ENCODE measurements at regions not wholly inside any gene's neighbourhood (a gene's known extent, or its start where the extent isn't known, plus 50 kb on each side); places are given as distances from the start of the nearest gene placed in this dataset.

DNA sequence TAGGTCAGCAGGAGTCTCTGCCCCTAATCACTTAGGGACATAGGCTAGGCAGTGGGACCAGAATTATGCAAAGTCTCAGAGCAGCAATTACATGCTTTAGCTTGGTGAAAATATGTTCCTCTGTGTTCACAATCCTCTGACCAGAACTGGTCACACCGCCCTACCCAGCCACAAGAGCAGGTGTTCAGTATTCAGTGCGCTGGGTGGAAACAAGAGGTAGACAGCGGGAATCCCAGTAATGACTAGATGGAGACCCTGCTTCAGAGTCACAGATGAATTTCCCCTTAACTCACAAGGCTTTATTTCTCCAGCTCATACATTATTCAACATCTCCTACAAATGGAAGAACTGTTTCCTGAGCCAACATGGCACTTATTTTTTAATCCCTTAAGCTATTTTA is 763.7 kb upstream of the POM121L12 start:
- no peaks in the 10 kb centered on the region for H3K36me3 ChIP-seq (ENCODE audit: insufficient read depth, low read length)
- no peaks in the 10 kb centered on the region for H4K20me1 ChIP-seq (ENCODE audit: insufficient read depth, low read depth, low read length)
- no peak overlapping the region for H2AFZ ChIP-seq (ENCODE audit: low read length)
- H3K4me3 ChIP-seq (ENCODE audit: low read length) = no peak overlapping the region
- no peaks in the 10 kb centered on the region for H3K9me2 ChIP-seq (replicated peaks; ENCODE audit: insufficient read depth, low read length)
- no peaks in the 10 kb centered on the region for H3K27me3 ChIP-seq (ENCODE audit: low read length)
- H3K79me2 ChIP-seq (ENCODE audit: low read length) = no peaks in the 10 kb centered on the region
- no peaks in the 10 kb centered on the region for H3K4me1 ChIP-seq (ENCODE audit: low read length)
- no peak overlapping the region for H3K4me2 ChIP-seq (ENCODE audit: low read depth, low read length, poor library complexity, severe bottlenecking)
- peaks cover 8% of the 10 kb centered on the region; the same call in 1 of the 2 replicates for H3K9me3 ChIP-seq (ENCODE audit: low read length)
- DNase-seq = no peak
- H3K27ac ChIP-seq (ENCODE audit: low read length) = no peak overlapping the region
- H3K9ac ChIP-seq (ENCODE audit: low read length) = no peak overlapping the region

DNA sequence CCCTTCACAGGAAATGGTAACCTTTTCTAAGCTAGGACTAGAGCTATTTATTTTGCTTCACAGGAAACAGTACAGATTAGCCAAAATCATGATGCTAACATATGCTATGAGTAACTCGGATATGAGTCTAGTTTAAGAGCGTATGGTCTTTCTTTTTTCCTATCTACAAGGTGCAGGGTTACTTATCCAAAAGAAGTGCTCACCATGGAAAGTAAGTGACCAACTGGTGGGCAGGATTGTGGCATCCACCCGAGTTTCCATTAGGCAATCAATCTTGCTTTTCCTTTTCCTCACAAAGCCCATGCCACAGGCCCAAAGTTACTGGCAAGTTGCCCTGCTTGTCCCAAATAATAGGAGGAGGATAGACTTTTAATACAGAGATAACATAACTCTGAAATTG is 765.1 kb upstream of the POM121L12 start:
- Histone ChIP-seq H3K79me2 (ENCODE audit: low read length) (no peaks in the 10 kb centered on the region), H3K4me3 (ENCODE audit: low read length) (no peak overlapping the region), H3K27ac (ENCODE audit: low read length) (no peak overlapping the region), H3K27me3 (ENCODE audit: low read length) (no peaks in the 10 kb centered on the region), H3K4me2 (ENCODE audit: low read depth, low read length, poor library complexity, severe bottlenecking) (no peak overlapping the region), H3K9ac (ENCODE audit: low read length) (no peak overlapping the region), H3K36me3 (ENCODE audit: insufficient read depth, low read length) (no peaks in the 10 kb centered on the region), H4K20me1 (ENCODE audit: insufficient read depth, low read depth, low read length) (no peaks in the 10 kb centered on the region), H3K9me3 (ENCODE audit: low read length) (peaks cover 6% of the 10 kb centered on the region), H3K9me2 (replicated peaks; ENCODE audit: insufficient read depth, low read length) (no peaks in the 10 kb centered on the region), H3K4me1 (ENCODE audit: low read length) (no peaks in the 10 kb centered on the region), H2AFZ (ENCODE audit: low read length) (no peak overlapping the region)
- no peak for DNase-seq

DNA sequence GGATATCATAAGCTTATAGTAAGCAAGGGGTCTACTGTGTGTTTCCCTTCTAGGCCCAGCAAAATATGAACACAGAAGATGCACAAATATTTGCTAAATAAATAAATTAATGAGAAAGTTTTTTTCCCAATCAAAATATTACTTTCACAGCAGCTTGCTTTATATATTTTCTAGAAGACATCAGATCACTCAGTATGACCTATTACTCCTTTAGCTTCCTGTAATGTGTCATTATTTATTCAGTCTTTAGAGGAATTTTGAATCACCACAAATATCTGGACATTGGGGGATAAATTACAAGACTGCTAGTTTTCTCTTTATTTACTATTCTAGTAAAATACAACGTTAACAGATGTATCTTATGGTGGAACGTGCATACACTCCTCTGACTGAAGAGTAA is 765.8 kb upstream of the POM121L12 start:
- H4K20me1 ChIP-seq (ENCODE audit: insufficient read depth, low read depth, low read length) = no peaks in the 10 kb centered on the region
- H3K79me2 ChIP-seq (ENCODE audit: low read length) = no peaks in the 10 kb centered on the region
- H3K4me1 ChIP-seq (ENCODE audit: low read length) = no peaks in the 10 kb centered on the region
- H3K9me2 ChIP-seq (replicated peaks; ENCODE audit: insufficient read depth, low read length) = no peaks in the 10 kb centered on the region
- peaks cover 6% of the 10 kb centered on the region; the same call in 1 of the 2 replicates for H3K9me3 ChIP-seq (ENCODE audit: low read length)
- no peak overlapping the region for H2AFZ ChIP-seq (ENCODE audit: low read length)
- H3K27me3 ChIP-seq (ENCODE audit: low read length) = no peaks in the 10 kb centered on the region
- H3K9ac ChIP-seq (ENCODE audit: low read length) = no peak overlapping the region
- H3K27ac ChIP-seq (ENCODE audit: low read length) = no peak overlapping the region
- no peak overlapping the region for H3K4me2 ChIP-seq (ENCODE audit: low read depth, low read length, poor library complexity, severe bottlenecking)
- no peak for DNase-seq
- no peaks in the 10 kb centered on the region for H3K36me3 ChIP-seq (ENCODE audit: insufficient read depth, low read length)
- no peak overlapping the region for H3K4me3 ChIP-seq (ENCODE audit: low read length)

DNA sequence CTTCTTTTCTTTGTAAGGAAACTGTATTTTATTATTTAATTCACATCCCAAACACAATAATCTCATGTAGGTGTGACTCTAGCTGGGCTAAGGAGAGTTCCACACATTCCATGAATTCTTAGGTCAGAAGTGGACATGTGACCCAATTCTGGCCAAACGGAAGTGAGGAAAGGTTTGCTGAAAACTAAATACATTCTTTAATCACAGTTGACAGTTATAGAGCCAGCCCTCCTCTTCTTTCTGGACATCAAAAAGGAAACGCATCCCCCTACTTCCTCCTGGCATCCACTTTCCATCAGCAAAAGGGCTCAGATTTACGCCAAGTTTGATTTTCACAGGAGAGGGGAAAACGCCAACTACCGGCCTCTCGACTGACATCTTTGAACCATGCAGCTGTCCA is 774.4 kb upstream of the POM121L12 start:
- Histone ChIP-seq H4K20me1 (ENCODE audit: insufficient read depth, low read depth, low read length) (no peaks in the 10 kb centered on the region), H3K4me3 (ENCODE audit: low read length) (no peak overlapping the region), H3K9ac (ENCODE audit: low read length) (no peak overlapping the region), H2AFZ (ENCODE audit: low read length) (no peak overlapping the region), H3K27me3 (ENCODE audit: low read length) (no peaks in the 10 kb centered on the region), H3K9me3 (ENCODE audit: low read length) (peaks cover 23% of the 10 kb centered on the region), H3K79me2 (ENCODE audit: low read length) (no peaks in the 10 kb centered on the region), H3K4me1 (ENCODE audit: low read length) (no peaks in the 10 kb centered on the region), H3K9me2 (replicated peaks; ENCODE audit: insufficient read depth, low read length) (no peaks in the 10 kb centered on the region), H3K27ac (ENCODE audit: low read length) (no peak overlapping the region), H3K4me2 (ENCODE audit: low read depth, low read length, poor library complexity, severe bottlenecking) (no peak overlapping the region), H3K36me3 (ENCODE audit: insufficient read depth, low read length) (no peaks in the 10 kb centered on the region)
- DNase-seq = no peak

DNA sequence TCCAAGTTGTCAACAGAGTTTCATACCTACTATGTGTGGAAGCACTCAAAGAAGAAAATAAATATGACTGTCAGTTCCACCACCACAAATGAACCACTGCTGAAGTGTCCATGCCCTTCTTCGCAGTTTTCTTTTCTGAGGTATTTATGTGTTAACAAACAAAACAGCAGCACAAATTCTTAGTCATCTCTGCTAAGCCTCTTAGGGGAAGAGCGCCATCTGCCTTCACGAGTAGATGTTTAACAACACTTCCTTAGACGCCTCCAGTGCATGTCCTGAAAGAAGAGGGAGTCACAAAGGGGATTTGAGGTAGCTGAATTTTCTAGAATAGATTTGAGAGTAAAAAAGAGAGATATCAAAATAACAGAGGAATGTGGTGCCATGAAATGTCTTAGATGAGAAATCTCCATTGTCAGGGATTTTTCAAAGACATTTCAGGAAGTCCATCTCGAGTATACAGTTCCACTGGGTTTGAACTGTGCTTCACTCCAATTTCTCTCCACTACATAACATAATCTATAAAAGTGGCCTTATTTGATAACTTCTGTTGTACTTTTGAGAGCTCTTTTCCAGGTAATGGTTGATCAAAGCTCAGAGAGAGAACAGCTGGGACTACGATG is 775.3 kb upstream of the POM121L12 start:
- no peak for DNase-seq
- Histone ChIP-seq H3K4me1 (ENCODE audit: low read length) (no peaks in the 10 kb centered on the region), H3K9me2 (replicated peaks; ENCODE audit: insufficient read depth, low read length) (no peaks in the 10 kb centered on the region), H3K4me2 (ENCODE audit: low read depth, low read length, poor library complexity, severe bottlenecking) (no peak overlapping the region), H3K9ac (ENCODE audit: low read length) (no peak overlapping the region), H3K36me3 (ENCODE audit: insufficient read depth, low read length) (no peaks in the 10 kb centered on the region), H2AFZ (ENCODE audit: low read length) (no peak overlapping the region), H3K27me3 (ENCODE audit: low read length) (no peaks in the 10 kb centered on the region), H3K27ac (ENCODE audit: low read length) (no peak overlapping the region), H4K20me1 (ENCODE audit: insufficient read depth, low read depth, low read length) (no peaks in the 10 kb centered on the region), H3K4me3 (ENCODE audit: low read length) (no peak overlapping the region), H3K79me2 (ENCODE audit: low read length) (no peaks in the 10 kb centered on the region), H3K9me3 (ENCODE audit: low read length) (peaks cover 23% of the 10 kb centered on the region)

DNA sequence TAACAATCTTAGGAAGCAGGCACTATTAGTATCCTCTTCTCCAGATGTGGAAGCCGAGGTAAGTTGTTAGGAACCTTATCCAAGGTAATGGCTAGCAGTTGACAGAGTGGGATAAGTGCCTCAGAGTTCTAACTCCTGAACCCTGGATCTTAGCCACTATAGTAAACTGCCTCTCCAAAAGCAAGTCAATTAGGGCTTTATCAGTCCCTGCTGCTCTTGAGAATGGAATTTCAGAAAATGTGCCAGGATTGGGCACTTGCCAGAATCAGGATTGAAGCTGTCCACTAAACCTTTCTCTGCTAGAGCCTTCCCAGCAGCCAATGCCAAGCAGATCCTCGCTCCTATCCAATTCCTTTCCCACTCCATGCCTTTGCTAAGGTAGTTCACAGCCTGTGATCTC is 777.5 kb upstream of the POM121L12 start:
- Histone ChIP-seq H3K4me2 (ENCODE audit: low read depth, low read length, poor library complexity, severe bottlenecking) (no peak overlapping the region), H3K9me2 (replicated peaks; ENCODE audit: insufficient read depth, low read length) (no peaks in the 10 kb centered on the region), H2AFZ (ENCODE audit: low read length) (no peak overlapping the region), H3K79me2 (ENCODE audit: low read length) (no peaks in the 10 kb centered on the region), H4K20me1 (ENCODE audit: insufficient read depth, low read depth, low read length) (no peaks in the 10 kb centered on the region), H3K4me1 (ENCODE audit: low read length) (no peaks in the 10 kb centered on the region), H3K27me3 (ENCODE audit: low read length) (no peaks in the 10 kb centered on the region), H3K36me3 (ENCODE audit: insufficient read depth, low read length) (no peaks in the 10 kb centered on the region), H3K9ac (ENCODE audit: low read length) (no peak overlapping the region), H3K9me3 (ENCODE audit: low read length) (peaks cover 19% of the 10 kb centered on the region), H3K27ac (ENCODE audit: low read length) (no peak overlapping the region), H3K4me3 (ENCODE audit: low read length) (no peak overlapping the region)
- DNase-seq = no peak

DNA sequence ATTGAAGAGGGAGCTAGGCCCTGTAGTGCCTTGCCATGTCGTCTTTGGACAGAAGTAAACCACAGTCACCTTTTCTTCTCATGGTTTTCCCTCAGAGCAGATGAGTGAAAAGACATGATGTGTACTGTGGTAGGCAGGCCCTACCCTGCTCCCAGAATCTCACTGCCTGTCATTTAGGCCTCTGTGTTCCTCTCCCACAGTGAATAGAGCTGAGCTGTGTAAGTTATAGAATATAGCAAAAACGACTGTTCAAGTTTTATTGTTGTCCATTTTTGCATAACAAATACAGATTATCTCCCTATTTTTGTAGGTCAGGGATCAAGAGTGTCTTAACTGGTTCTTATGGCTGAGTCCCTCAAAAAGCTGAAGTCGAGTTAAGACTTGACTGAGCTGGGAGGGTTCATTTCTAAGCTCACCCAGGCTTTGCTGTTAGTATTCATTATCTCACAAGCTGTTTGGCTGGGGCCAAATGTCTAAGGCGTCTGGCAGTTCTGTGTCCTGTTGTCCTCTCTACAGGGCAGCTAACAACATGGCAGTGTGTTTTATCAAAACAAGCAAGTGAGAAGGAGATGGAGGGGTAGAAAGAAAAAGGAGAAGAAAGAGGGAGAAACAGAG is 780.9 kb upstream of the POM121L12 start:
- Histone ChIP-seq H3K79me2 (ENCODE audit: low read length) (no peaks in the 10 kb centered on the region), H3K4me3 (ENCODE audit: low read length) (no peak overlapping the region), H3K4me1 (ENCODE audit: low read length) (no peaks in the 10 kb centered on the region), H3K9ac (ENCODE audit: low read length) (no peak overlapping the region), H3K9me3 (ENCODE audit: low read length) (peaks cover 29% of the 10 kb centered on the region), H2AFZ (ENCODE audit: low read length) (no peak overlapping the region), H3K27ac (ENCODE audit: low read length) (no peak overlapping the region), H4K20me1 (ENCODE audit: insufficient read depth, low read depth, low read length) (no peaks in the 10 kb centered on the region), H3K9me2 (replicated peaks; ENCODE audit: insufficient read depth, low read length) (no peaks in the 10 kb centered on the region), H3K27me3 (ENCODE audit: low read length) (no peaks in the 10 kb centered on the region), H3K36me3 (ENCODE audit: insufficient read depth, low read length) (no peaks in the 10 kb centered on the region), H3K4me2 (ENCODE audit: low read depth, low read length, poor library complexity, severe bottlenecking) (no peak overlapping the region)
- no peak for DNase-seq

DNA sequence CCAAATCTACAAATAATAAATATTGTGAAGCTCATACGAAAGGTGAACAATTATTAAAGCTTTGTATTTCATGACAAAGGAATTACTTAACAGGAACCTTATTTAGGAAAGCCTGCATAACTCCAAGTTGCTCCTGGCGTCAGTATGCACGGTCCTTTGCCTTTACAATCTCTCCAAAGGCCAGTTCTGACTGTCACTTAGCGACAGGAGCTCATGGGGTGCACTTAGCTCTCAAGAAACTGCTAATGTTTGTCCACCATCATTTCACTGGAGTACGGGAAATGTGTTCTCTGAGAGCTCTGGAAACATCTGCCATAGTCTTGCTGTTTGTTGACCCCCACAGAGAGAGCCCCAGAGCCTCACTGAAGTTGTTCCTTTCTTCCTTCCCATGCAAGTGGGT is 781.5 kb upstream of the POM121L12 start:
- H3K36me3 ChIP-seq (ENCODE audit: insufficient read depth, low read length) = no peaks in the 10 kb centered on the region
- no peak for DNase-seq
- no peaks in the 10 kb centered on the region for H4K20me1 ChIP-seq (ENCODE audit: insufficient read depth, low read depth, low read length)
- no peaks in the 10 kb centered on the region for H3K27me3 ChIP-seq (ENCODE audit: low read length)
- H3K4me1 ChIP-seq (ENCODE audit: low read length) = no peaks in the 10 kb centered on the region
- H3K9me2 ChIP-seq (replicated peaks; ENCODE audit: insufficient read depth, low read length) = no peaks in the 10 kb centered on the region
- H3K9ac ChIP-seq (ENCODE audit: low read length) = no peak overlapping the region
- H3K4me2 ChIP-seq (ENCODE audit: low read depth, low read length, poor library complexity, severe bottlenecking) = no peak overlapping the region
- H3K79me2 ChIP-seq (ENCODE audit: low read length) = no peaks in the 10 kb centered on the region
- peaks cover 28% of the 10 kb centered on the region for H3K9me3 ChIP-seq (ENCODE audit: low read length)
- H3K4me3 ChIP-seq (ENCODE audit: low read length) = no peak overlapping the region
- no peak overlapping the region for H2AFZ ChIP-seq (ENCODE audit: low read length)
- no peak overlapping the region for H3K27ac ChIP-seq (ENCODE audit: low read length)

All from Karpas-422 (cell line).